ENCODE measurements at regions not wholly inside any gene's neighbourhood (a gene's known extent, or its start where the extent isn't known, plus 50 kb on each side); places are given as distances from the start of the nearest gene placed in this dataset.

DNA sequence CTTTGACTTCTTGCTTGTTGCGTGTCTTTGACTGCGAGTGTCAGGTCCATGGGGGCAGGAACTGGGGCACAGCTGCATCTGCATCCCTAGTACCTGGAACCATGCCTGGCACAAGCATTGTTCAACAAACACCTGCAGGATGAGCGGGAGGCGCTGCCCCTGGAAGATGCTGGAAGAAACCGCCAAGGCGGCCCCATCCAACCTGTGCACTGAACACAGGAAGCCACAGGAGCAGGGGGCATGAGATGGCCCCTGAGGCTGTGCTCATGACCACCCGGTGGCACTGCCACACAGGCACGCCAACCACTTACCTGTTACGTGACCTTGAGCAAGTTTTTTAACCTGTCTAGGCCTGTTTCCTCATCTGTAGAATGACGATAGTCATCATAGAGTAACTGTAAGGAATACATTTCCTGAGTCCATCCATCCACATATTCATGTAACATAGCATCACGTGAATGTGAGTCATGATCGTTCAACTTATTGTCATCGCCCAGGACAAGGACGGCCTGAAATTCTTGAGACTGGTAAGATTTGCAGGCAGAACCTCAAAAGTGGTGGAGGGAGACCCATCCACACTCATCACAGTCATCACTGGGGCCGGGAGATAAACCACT, 374.2 kb downstream of the PREX1 start:
- ATAC-seq, result no peak
- TF ChIP-seq GLIS3 (CRISPR knock-in tag; IDR thresholded peaks at IDR 0.05), result no peak
- TF ChIP-seq, protein P1, sequence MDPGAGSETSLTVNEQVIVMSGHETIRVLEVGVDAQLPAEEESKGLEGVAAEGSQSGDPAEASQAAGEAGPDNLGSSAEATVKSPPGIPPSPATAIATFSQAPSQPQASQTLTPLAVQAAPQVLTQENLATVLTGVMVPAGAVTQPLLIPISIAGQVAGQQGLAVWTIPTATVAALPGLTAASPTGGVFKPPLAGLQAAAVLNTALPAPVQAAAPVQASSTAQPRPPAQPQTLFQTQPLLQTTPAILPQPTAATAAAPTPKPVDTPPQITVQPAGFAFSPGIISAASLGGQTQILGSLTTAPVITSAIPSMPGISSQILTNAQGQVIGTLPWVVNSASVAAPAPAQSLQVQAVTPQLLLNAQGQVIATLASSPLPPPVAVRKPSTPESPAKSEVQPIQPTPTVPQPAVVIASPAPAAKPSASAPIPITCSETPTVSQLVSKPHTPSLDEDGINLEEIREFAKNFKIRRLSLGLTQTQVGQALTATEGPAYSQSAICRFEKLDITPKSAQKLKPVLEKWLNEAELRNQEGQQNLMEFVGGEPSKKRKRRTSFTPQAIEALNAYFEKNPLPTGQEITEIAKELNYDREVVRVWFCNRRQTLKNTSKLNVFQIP (CRISPR knock-in tag; IDR thresholded peaks at IDR 0.05; ENCODE audit: borderline replicate concordance, low read depth), result no peak
- TF ChIP-seq ZFP3 (CRISPR knock-in tag; IDR thresholded peaks at IDR 0.05), result no peak
- TF ChIP-seq, protein P2, sequence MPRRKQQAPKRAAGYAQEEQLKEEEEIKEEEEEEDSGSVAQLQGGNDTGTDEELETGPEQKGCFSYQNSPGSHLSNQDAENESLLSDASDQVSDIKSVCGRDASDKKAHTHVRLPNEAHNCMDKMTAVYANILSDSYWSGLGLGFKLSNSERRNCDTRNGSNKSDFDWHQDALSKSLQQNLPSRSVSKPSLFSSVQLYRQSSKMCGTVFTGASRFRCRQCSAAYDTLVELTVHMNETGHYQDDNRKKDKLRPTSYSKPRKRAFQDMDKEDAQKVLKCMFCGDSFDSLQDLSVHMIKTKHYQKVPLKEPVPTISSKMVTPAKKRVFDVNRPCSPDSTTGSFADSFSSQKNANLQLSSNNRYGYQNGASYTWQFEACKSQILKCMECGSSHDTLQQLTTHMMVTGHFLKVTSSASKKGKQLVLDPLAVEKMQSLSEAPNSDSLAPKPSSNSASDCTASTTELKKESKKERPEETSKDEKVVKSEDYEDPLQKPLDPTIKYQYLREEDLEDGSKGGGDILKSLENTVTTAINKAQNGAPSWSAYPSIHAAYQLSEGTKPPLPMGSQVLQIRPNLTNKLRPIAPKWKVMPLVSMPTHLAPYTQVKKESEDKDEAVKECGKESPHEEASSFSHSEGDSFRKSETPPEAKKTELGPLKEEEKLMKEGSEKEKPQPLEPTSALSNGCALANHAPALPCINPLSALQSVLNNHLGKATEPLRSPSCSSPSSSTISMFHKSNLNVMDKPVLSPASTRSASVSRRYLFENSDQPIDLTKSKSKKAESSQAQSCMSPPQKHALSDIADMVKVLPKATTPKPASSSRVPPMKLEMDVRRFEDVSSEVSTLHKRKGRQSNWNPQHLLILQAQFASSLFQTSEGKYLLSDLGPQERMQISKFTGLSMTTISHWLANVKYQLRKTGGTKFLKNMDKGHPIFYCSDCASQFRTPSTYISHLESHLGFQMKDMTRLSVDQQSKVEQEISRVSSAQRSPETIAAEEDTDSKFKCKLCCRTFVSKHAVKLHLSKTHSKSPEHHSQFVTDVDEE (CRISPR knock-in tag; IDR thresholded peaks at IDR 0.05), result no peak
- TF ChIP-seq CREB5 (CRISPR knock-in tag; IDR thresholded peaks at IDR 0.05; ENCODE audit: low read depth), result no peak
- no peak for TF ChIP-seq ZNF565 (CRISPR knock-in tag; conservative IDR thresholded peaks at IDR 0.05; ENCODE audit: low read depth)
- no peak for TF ChIP-seq PATZ1 (CRISPR knock-in tag; IDR thresholded peaks at IDR 0.05; ENCODE audit: borderline replicate concordance)
- TF ChIP-seq ZNF70 (CRISPR knock-in tag; IDR thresholded peaks at IDR 0.05), result no peak
- no peak for TF ChIP-seq PPARA (CRISPR knock-in tag; IDR thresholded peaks at IDR 0.05; ENCODE audit: borderline replicate concordance)
- TF ChIP-seq ARNTL (CRISPR knock-in tag; IDR thresholded peaks at IDR 0.05; ENCODE audit: borderline replicate concordance, low read depth), result no peak
- TF ChIP-seq SNAI2 (CRISPR knock-in tag; IDR thresholded peaks at IDR 0.05), result no peak
- no peak for TF ChIP-seq TOX (CRISPR knock-in tag; IDR thresholded peaks at IDR 0.05; ENCODE audit: borderline replicate concordance)
- no peak for TF ChIP-seq ZC3H10 (CRISPR knock-in tag; IDR thresholded peaks at IDR 0.05)
- TF ChIP-seq RARB (CRISPR knock-in tag; IDR thresholded peaks at IDR 0.05), result no peak
- no peak for TF ChIP-seq ZFP30 (CRISPR knock-in tag; IDR thresholded peaks at IDR 0.05)
- no peak for TF ChIP-seq ESRRG (CRISPR knock-in tag; IDR thresholded peaks at IDR 0.05)
- no peak for TF ChIP-seq BACH2 (CRISPR knock-in tag; IDR thresholded peaks at IDR 0.05; ENCODE audit: borderline replicate concordance)

GRCh38 chr20:48451401-48451800, 376.4 kb downstream of the PREX1 start:
- no peak for ATAC-seq

More at GRCh38 chr20:48451401-48451800, 376.4 kb downstream of the PREX1 start:
- TF ChIP-seq OSR1 (CRISPR knock-in tag; IDR thresholded peaks at IDR 0.05) (no peak), GLIS3 (CRISPR knock-in tag; IDR thresholded peaks at IDR 0.05) (no peak), RARB (CRISPR knock-in tag; IDR thresholded peaks at IDR 0.05) (no peak), PPARA (CRISPR knock-in tag; IDR thresholded peaks at IDR 0.05; ENCODE audit: borderline replicate concordance) (no peak), ARNTL (CRISPR knock-in tag; IDR thresholded peaks at IDR 0.05; ENCODE audit: borderline replicate concordance, low read depth) (no peak), ZNF8 (CRISPR knock-in tag; IDR thresholded peaks at IDR 0.05) (no peak), ZFP30 (CRISPR knock-in tag; IDR thresholded peaks at IDR 0.05) (no peak), ZNF70 (CRISPR knock-in tag; IDR thresholded peaks at IDR 0.05) (no peak), ISL1 (CRISPR knock-in tag; IDR thresholded peaks at IDR 0.05) (no peak), BACH2 (CRISPR knock-in tag; IDR thresholded peaks at IDR 0.05; ENCODE audit: borderline replicate concordance) (no peak), CSDC2 (CRISPR knock-in tag; IDR thresholded peaks at IDR 0.05) (no peak), PATZ1 (CRISPR knock-in tag; IDR thresholded peaks at IDR 0.05; ENCODE audit: borderline replicate concordance) (no peak), ZFP3 (CRISPR knock-in tag; IDR thresholded peaks at IDR 0.05) (no peak), CREB5 (CRISPR knock-in tag; IDR thresholded peaks at IDR 0.05; ENCODE audit: low read depth) (no peak)

All from SK-N-SH treated with all-trans-retinoic acid at 6 μM for 48 hours (cell line).